Progenitor cell of endocrine pancreas (in vitro differentiated cells): ENCODE measurements at regions not wholly inside any gene's neighbourhood (a gene's known extent, or its start where the extent isn't known, plus 50 kb on each side); places are given as distances from the start of the nearest gene placed in this dataset.

Experiments used
- DNase-seq: peaks from one replicate; pipeline ENCODE4 v3.0.0; 2021; ENCODE audit warnings: low spot score; ENCODE audit not compliant: unreplicated experiment
- H3K27ac Mint-ChIP-seq: 2 replicates; pipeline ENCODE4 v1.8.0; 2021; ENCODE audit warnings: mild to moderate bottlenecking, moderate library complexity, mixed read lengths
- H3K27me3 Mint-ChIP-seq: 2 replicates; pipeline ENCODE4 v1.8.0; 2021; ENCODE audit warnings: mixed read lengths
- H3K36me3 Mint-ChIP-seq: 2 replicates; pipeline ENCODE4 v1.8.0; 2022; ENCODE audit warnings: mixed read lengths; ENCODE audit not compliant: insufficient read depth
- H3K4me1 Mint-ChIP-seq: 2 replicates; pipeline ENCODE4 v1.8.0; 2021; ENCODE audit warnings: low read depth, mixed read lengths
- H3K4me3 Mint-ChIP-seq: 2 replicates; pipeline ENCODE4 v1.8.0; 2021; ENCODE audit warnings: low read depth, mild to moderate bottlenecking, moderate library complexity, mixed read lengths
- H3K9me3 Mint-ChIP-seq: 2 replicates; pipeline ENCODE4 v1.8.0; 2021; ENCODE audit warnings: low read depth, mixed read lengths
- CTCF ChIP-seq: fragments of 200-600 bp; sonication (generic); IDR thresholded peaks from one replicate; pipeline ENCODE4 v1.5.0; 2021; ENCODE audit warnings: antibody characterized with exemption, mild to moderate bottlenecking; ENCODE audit not compliant: unreplicated experiment

GRCh38 chr7:155921804-155922066, 109.5 kb upstream of the SHH start:
- H3K36me3 Mint-ChIP-seq = no peaks in the 10 kb centered on the region
- peaks cover 4% of the 10 kb centered on the region for H3K9me3 Mint-ChIP-seq
- H3K4me3 Mint-ChIP-seq = no peak overlapping the region
- DNase-seq = no peak
- peak overlapping the region; percentile 93 for H3K27ac Mint-ChIP-seq
- peaks cover 17% of the 10 kb centered on the region for H3K27me3 Mint-ChIP-seq
- peaks cover 28% of the 10 kb centered on the region for H3K4me1 Mint-ChIP-seq
- no peak for TF ChIP-seq CTCF

DNA sequence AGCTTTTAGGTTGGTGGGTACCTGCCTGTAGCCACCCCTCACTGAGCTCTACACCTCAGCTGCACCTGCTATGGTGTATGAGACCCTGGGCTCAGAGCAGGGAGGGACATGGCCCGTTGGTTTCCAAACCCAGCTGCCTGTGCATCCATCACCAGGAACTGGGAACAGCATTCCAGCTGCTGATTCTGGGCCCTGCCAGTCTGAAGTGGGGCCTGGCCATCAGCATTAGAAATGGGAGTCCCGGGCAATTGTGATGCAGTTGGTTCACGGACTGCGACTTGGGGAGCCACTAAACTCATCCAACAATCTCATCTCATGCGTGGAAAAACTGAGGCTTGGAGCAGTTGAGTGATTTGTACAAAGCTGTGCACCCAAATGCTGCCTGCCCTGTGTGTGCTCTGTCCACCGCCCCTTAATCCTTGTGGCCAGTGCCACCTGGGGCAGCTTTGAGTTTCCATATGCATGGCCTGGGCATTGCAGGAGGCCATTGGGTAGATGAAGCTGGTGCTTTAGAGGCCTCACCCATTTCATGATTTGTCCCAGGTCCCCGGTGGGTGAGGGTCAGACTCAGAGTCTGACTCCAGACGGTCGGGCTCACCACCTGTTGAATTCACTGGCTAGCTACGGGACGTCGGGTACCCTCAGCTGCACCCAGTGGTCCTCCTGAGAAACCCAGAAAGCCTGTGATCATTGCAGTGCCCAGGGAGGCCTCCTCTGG, 109.0 kb upstream of the SHH start:
- no peak for TF ChIP-seq CTCF
- no peak overlapping the region for H3K4me3 Mint-ChIP-seq
- H3K9me3 Mint-ChIP-seq = peaks cover 5% of the 10 kb centered on the region
- H3K4me1 Mint-ChIP-seq = peaks cover 31% of the 10 kb centered on the region
- no peak for DNase-seq
- H3K36me3 Mint-ChIP-seq = no peaks in the 10 kb centered on the region
- peak overlapping the region; percentile 93 for H3K27ac Mint-ChIP-seq
- peaks cover 19% of the 10 kb centered on the region for H3K27me3 Mint-ChIP-seq

DNA sequence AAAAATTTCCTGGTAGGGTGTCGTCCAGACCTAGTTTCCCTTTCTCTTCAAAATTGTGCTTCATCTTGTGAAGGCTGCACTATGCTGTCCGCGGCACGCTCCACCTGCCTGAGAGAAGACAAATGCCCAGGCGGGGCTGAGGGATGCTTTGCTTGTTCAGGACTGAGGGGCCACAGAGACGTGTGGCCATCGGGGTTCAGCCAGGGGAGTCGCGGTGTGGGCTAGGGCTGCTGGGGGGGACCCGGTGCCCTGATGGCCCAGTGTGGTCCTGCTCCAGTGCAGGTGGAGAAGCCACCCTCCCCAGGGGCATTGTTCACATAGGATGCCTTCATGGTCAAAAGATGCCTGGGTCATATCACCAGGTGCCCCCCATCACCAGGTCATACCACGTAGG, 107.8 kb upstream of the SHH start:
- Mint-ChIP-seq H3K9me3 (peaks cover 7% of the 10 kb centered on the region), H3K27ac (no peak overlapping the region), H3K4me1 (peaks cover 33% of the 10 kb centered on the region), H3K27me3 (peaks cover 16% of the 10 kb centered on the region), H3K4me3 (no peak overlapping the region), H3K36me3 (no peaks in the 10 kb centered on the region)
- no peak for TF ChIP-seq CTCF
- DNase-seq = no peak

DNA sequence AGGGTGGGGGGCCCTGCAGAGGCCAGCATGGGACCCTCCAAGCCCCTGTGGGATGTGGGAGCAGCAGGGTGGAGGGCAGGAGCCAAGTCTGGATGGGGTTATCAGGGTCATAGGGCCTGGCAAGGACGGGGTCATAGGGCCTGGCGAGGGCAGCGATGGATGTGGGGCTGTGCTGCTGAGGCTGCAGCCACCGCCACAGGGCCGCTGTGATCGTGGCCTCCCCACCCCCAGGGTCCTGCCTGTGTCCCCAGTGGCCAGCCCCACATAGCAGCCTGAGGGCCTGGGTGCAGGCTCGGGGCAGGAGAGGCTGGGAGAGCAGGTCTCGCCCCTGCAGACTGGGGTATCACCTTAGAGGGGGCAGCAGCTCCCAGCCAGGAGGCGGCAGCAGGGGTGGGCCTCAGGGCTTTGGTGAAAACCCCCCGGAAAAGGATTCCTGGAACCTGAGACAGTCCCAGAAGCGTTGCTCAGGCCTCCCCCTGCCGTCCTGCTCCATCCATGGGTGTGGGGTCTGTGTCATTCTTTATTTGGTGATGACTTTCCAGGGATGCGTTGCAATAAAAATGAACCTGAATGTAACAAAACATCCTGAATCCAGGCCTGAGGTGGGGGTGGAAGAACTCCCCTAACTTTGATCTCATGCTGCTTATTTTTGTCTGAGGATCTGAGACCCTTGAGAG, 107.3 kb upstream of the SHH start:
- peaks cover 33% of the 10 kb centered on the region for H3K4me1 Mint-ChIP-seq
- no peak for TF ChIP-seq CTCF
- H3K9me3 Mint-ChIP-seq = peaks cover 7% of the 10 kb centered on the region
- DNase-seq = no peak
- H3K27me3 Mint-ChIP-seq = peaks cover 17% of the 10 kb centered on the region
- H3K27ac Mint-ChIP-seq = peak overlapping the region; percentile 50
- no peak overlapping the region for H3K4me3 Mint-ChIP-seq
- no peaks in the 10 kb centered on the region for H3K36me3 Mint-ChIP-seq

DNA sequence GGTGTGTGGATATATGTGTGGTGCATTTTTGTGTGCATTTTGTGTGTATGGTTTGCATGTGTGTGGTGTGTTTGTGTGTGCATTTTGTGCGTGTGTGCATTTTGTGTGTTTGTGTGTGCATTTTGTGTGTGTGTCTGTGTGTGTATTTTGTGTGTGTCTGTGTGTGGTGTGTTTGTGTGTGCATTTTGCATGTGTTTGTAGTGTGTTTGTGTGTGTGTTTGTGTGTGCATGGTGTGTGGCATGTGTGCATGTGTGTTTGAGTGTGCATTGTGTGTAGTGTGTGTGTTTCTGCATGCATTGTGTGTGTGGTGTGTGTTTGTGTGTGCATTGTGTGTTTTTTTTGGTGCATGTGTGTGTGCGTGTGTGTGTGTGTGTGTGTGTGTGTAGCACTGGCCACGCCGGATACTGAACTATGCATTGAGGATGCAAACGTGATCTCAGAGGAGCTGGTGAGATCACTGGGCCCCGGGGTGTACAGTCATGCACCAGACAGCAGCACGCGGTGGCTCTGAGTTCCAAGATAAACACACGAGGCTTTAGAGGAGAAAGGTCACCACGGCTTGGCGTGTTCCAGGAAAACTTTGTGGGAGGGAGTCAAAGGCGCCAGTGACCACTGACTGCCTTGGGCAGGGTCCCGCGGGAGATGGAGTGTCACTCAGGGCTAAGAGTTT, 106.6 kb upstream of the SHH start:
- Mint-ChIP-seq H3K27ac (peak overlapping the region; percentile 50), H3K4me3 (no peak overlapping the region), H3K4me1 (peaks cover 33% of the 10 kb centered on the region), H3K36me3 (no peaks in the 10 kb centered on the region), H3K9me3 (peaks cover 7% of the 10 kb centered on the region), H3K27me3 (peaks cover 21% of the 10 kb centered on the region)
- DNase-seq = no peak
- TF ChIP-seq CTCF = no peak
